A549 (cell line): ENCODE measurements at regions not wholly inside any gene's neighbourhood (a gene's known extent, or its start where the extent isn't known, plus 50 kb on each side); places are given as distances from the start of the nearest gene placed in this dataset.

Experiments
- CTCF ChIP-seq: fragments of >200 bp; sonication (Bioruptor Twin); formaldehyde crosslinking; IDR thresholded peaks from 3 replicates; pipeline ENCODE4 v1.5.1; 2016
- E2F6 ChIP-seq: IDR thresholded peaks from 2 replicates; pipeline ENCODE4 v1.6.1; 2012; ENCODE audit warnings: low read depth, borderline replicate concordance
- POLR2A ChIP-seq: IDR thresholded peaks from 2 replicates; pipeline ENCODE4 v1.6.1; 2012; ENCODE audit warnings: mild to moderate bottlenecking, low read length
- POLR2AphosphoS2 ChIP-seq: conservative IDR thresholded peaks from 2 replicates; pipeline ENCODE4 v1.6.1; 2012; ENCODE audit warnings: low read length, improper control_type of control experiment, inconsistent platforms
- RAD21 ChIP-seq, 2 experiments: fragments of >200 bp in 1 of 2; sonication (Bioruptor Twin) in 1 of 2; formaldehyde crosslinking in 1 of 2; IDR thresholded peaks in 1 of 2; conservative IDR thresholded peaks in 1 of 2; 2 replicates in 1 of 2; 3 replicates in 1 of 2; pipeline ENCODE4 v1.6.1; 2012 to 2018; ENCODE audit warnings: inconsistent platforms in 1 of 2
- RCOR1 ChIP-seq: fragments of 150-350 bp; IDR thresholded peaks from 2 replicates; pipeline ENCODE4 v1.6.1; 2014; ENCODE audit warnings: antibody characterized with exemption, low read length, low read depth
- TP53 ChIP-seq: fragments of 250-450 bp; sonication (Bioruptor Pico); IDR thresholded peaks from 2 replicates; pipeline ENCODE4 v1.5.0; 2021; ENCODE audit warnings: mild to moderate bottlenecking, moderate library complexity
- TF ChIP-seq, protein P1 (sequence below): fragments of >200 bp; sonication (Bioruptor Twin); formaldehyde crosslinking; IDR thresholded peaks from 3 replicates; pipeline ENCODE4 v1.6.1; 2016
- TF ChIP-seq, protein P2 (sequence below): IDR thresholded peaks from 2 replicates; pipeline ENCODE4 v1.6.1; 2012

- TF ChIP-seq, protein P1, sequence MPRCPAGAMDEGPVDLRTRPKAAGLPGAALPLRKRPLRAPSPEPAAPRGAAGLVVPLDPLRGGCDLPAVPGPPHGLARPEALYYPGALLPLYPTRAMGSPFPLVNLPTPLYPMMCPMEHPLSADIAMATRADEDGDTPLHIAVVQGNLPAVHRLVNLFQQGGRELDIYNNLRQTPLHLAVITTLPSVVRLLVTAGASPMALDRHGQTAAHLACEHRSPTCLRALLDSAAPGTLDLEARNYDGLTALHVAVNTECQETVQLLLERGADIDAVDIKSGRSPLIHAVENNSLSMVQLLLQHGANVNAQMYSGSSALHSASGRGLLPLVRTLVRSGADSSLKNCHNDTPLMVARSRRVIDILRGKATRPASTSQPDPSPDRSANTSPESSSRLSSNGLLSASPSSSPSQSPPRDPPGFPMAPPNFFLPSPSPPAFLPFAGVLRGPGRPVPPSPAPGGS: no peak
- no peak for TF ChIP-seq E2F6
- peak; percentile 85 for TF ChIP-seq CTCF
- TF ChIP-seq TP53 (CRISPR knock-in tag): no peak
- TF ChIP-seq POLR2A: no peak
- TF ChIP-seq RCOR1: no peak
- TF ChIP-seq POLR2AphosphoS2: no peak
- peak; percentile 72 to 82 for TF ChIP-seq RAD21 (conservative IDR thresholded peaks at IDR 0.05 in 1 of 2, IDR thresholded peaks at IDR 0.05 in 1 of 2)
- TF ChIP-seq, protein P2, sequence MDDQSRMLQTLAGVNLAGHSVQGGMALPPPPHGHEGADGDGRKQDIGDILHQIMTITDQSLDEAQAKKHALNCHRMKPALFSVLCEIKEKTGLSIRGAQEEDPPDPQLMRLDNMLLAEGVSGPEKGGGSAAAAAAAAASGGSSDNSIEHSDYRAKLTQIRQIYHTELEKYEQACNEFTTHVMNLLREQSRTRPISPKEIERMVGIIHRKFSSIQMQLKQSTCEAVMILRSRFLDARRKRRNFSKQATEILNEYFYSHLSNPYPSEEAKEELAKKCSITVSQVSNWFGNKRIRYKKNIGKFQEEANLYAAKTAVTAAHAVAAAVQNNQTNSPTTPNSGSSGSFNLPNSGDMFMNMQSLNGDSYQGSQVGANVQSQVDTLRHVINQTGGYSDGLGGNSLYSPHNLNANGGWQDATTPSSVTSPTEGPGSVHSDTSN: no peak
Observed at GRCh38 chr12:91361864-91362263, 179.2 kb upstream of the DCN start.
